ENCODE measurements at regions not wholly inside any gene's neighbourhood (a gene's known extent, or its start where the extent isn't known, plus 50 kb on each side); places are given as distances from the start of the nearest gene placed in this dataset.
A peak's percentile ranks its signal among the peaks of the same experiment; 100 is the strongest.
"Not testable (repeated sequence)": the region's sequence is repeated elsewhere in the genome, so short reads cannot be mapped to it uniquely, and the experiment has no call there.

- DNase-seq (ENCODE audit: low read depth): no peak
These were observed 85.7 kb downstream of the SUCLG1 start for GRCh38 chr2:84373391-84373790.

- no peak for DNase-seq (ENCODE audit: low read depth)
These were observed 96.5 kb downstream of the SUCLG1 start for GRCh38 chr2:84362541-84362940.

GRCh38 chr2:84338069-84338468 is 121.0 kb downstream of the SUCLG1 start:
- DNase-seq (ENCODE audit: low read depth): peak; percentile 83

GRCh38 chr2:84327645-84328249 is 131.3 kb downstream of the SUCLG1 start:
- no peak for DNase-seq (ENCODE audit: low read depth)

GRCh38 chr2:84326831-84327432 is 132.1 kb downstream of the SUCLG1 start:
- DNase-seq (ENCODE audit: low read depth): no peak

GRCh38 chr2:84323890-84324289 is 135.2 kb downstream of the SUCLG1 start:
- DNase-seq (ENCODE audit: low read depth): no peak

GRCh38 chr2:84320940-84321339 is 138.1 kb downstream of the SUCLG1 start:
- DNase-seq (ENCODE audit: low read depth): no peak

- no peak for DNase-seq (ENCODE audit: low read depth)
These were observed 139.5 kb downstream of the SUCLG1 start for GRCh38 chr2:84319581-84319980.

GRCh38 chr2:84317135-84317534 is 141.9 kb downstream of the SUCLG1 start:
- no peak for DNase-seq (ENCODE audit: low read depth)

- peak; percentile 44 for DNase-seq (ENCODE audit: low read depth)
These were observed 144.2 kb downstream of the SUCLG1 start for GRCh38 chr2:84314901-84315330.

GRCh38 chr2:84314250-84314649 is 144.8 kb downstream of the SUCLG1 start:
- no peak for DNase-seq (ENCODE audit: low read depth)

GRCh38 chr2:84309281-84309680 is 149.8 kb downstream of the SUCLG1 start:
- no peak for DNase-seq (ENCODE audit: low read depth)

- no peak for DNase-seq (ENCODE audit: low read depth)
These were observed 152.7 kb downstream of the SUCLG1 start for GRCh38 chr2:84306361-84306760.

- peak; percentile 30 for DNase-seq (ENCODE audit: low read depth)
These were observed 156.3 kb downstream of the SUCLG1 start for GRCh38 chr2:84302513-84303412.

GRCh38 chr2:84301717-84302116 is 157.4 kb downstream of the SUCLG1 start:
- no peak for DNase-seq (ENCODE audit: low read depth)

GRCh38 chr2:84300696-84301029 is 158.4 kb downstream of the SUCLG1 start:
- no peak for DNase-seq (ENCODE audit: low read depth)

- DNase-seq (ENCODE audit: low read depth): not testable (repeated sequence)
These were observed 158.9 kb downstream of the SUCLG1 start for GRCh38 chr2:84300001-84300695.

GRCh38 chr2:84299211-84299775 is 159.8 kb downstream of the SUCLG1 start:
- DNase-seq (ENCODE audit: low read depth): no peak

GRCh38 chr2:84297155-84297554 is 161.9 kb downstream of the SUCLG1 start:
- no peak for DNase-seq (ENCODE audit: low read depth)

- DNase-seq (ENCODE audit: low read depth): no peak
These were observed 165.2 kb downstream of the SUCLG1 start for GRCh38 chr2:84293791-84294380.

GRCh38 chr2:84292545-84292944 is 166.5 kb downstream of the SUCLG1 start:
- DNase-seq (ENCODE audit: low read depth): no peak

GRCh38 chr2:84290537-84290936 is 168.5 kb downstream of the SUCLG1 start:
- no peak for DNase-seq (ENCODE audit: low read depth)
